Bronchial epithelial cell (primary cell): ENCODE measurements at regions not wholly inside any gene's neighbourhood (a gene's known extent, or its start where the extent isn't known, plus 50 kb on each side); places are given as distances from the start of the nearest gene placed in this dataset.
A peak's percentile ranks its signal among the peaks of the same experiment; 100 is the strongest.

Experiments
- DNase-seq: peaks from one replicate; pipeline ENCODE4 v3.0.0-alpha.2; 2010; ENCODE audit warnings: low read depth
- FAIRE-seq: peaks from 2 replicates; lab custom pipeline; 2011; peaks lifted over from hg19 to GRCh38; lab: Jason Lieb, UNC
- H3K27me3 ChIP-seq: 2 replicates; pipeline ENCODE4 v1.5.1; 2011; ENCODE audit warnings: low read length; ENCODE audit not compliant: control insufficient read depth, insufficient read depth
- H3K36me3 ChIP-seq: 2 replicates; pipeline ENCODE4 v1.5.1; 2011; ENCODE audit warnings: low read length; ENCODE audit not compliant: control insufficient read depth, insufficient read depth
- H3K4me3 ChIP-seq: 2 replicates; pipeline ENCODE4 v1.5.1; 2011; ENCODE audit warnings: mild to moderate bottlenecking, low read depth, low read length, control low read depth
- CTCF ChIP-seq: IDR thresholded peaks from 2 replicates; pipeline ENCODE4 v1.5.1; 2011; ENCODE audit warnings: mild to moderate bottlenecking, moderate library complexity, low read length, control low read depth, inconsistent platforms; ENCODE audit not compliant: insufficient read depth, severe bottlenecking

GRCh38 chr17:52276381-52277008 is 118.0 kb upstream of the CA10 start:
- H3K4me3 ChIP-seq = no peak overlapping the region
- H3K27me3 ChIP-seq = no peaks in the 10 kb centered on the region
- DNase-seq (no peak), FAIRE-seq (no peak)
- no peak for TF ChIP-seq CTCF
- H3K36me3 ChIP-seq = no peaks in the 10 kb centered on the region

- H3K27me3 ChIP-seq = no peaks in the 10 kb centered on the region
- no peak for DNase-seq
- no peaks in the 10 kb centered on the region for H3K36me3 ChIP-seq
- no peak overlapping the region for H3K4me3 ChIP-seq
- no peak for TF ChIP-seq CTCF
- no peak for FAIRE-seq
These were observed 113.3 kb upstream of the CA10 start for GRCh38 chr17:52271781-52272180.

GRCh38 chr17:52255347-52255746 is 96.8 kb upstream of the CA10 start:
- Histone ChIP-seq H3K27me3 (no peaks in the 10 kb centered on the region), H3K4me3 (no peak overlapping the region), H3K36me3 (no peaks in the 10 kb centered on the region)
- DNase-seq (no peak), FAIRE-seq (no peak)
- no peak for TF ChIP-seq CTCF

GRCh38 chr17:52244689-52245088 is 86.2 kb upstream of the CA10 start:
- FAIRE-seq = no peak
- TF ChIP-seq CTCF = no peak
- no peak for DNase-seq
- no peak overlapping the region for H3K4me3 ChIP-seq
- H3K27me3 ChIP-seq = no peaks in the 10 kb centered on the region
- H3K36me3 ChIP-seq = no peaks in the 10 kb centered on the region

- FAIRE-seq (no peak), DNase-seq (no peak)
- no peak for TF ChIP-seq CTCF
- Histone ChIP-seq H3K4me3 (no peak overlapping the region), H3K27me3 (no peaks in the 10 kb centered on the region), H3K36me3 (no peaks in the 10 kb centered on the region)
These were observed 83.8 kb upstream of the CA10 start for GRCh38 chr17:52242268-52242667.

- H3K36me3 ChIP-seq = no peaks in the 10 kb centered on the region
- peak; percentile 26 for DNase-seq
- no peak for TF ChIP-seq CTCF
- H3K27me3 ChIP-seq = no peaks in the 10 kb centered on the region
- no peak for FAIRE-seq
- H3K4me3 ChIP-seq = no peak overlapping the region
These were observed 78.6 kb upstream of the CA10 start for GRCh38 chr17:52237151-52237550.
